Keratinocyte (primary cell): ENCODE measurements at regions not wholly inside any gene's neighbourhood (a gene's known extent, or its start where the extent isn't known, plus 50 kb on each side); places are given as distances from the start of the nearest gene placed in this dataset.

ENCODE experiments used
- CTCF ChIP-seq, 3 experiments: IDR thresholded peaks in 1 of 3; conservative IDR thresholded peaks in 1 of 3; optimal IDR thresholded peaks in 1 of 3; 2 replicates in 2 of 3; 3 replicates in 1 of 3; pipeline versions ENCODE3 to v1.5.1; 2011; ENCODE audit warnings: low read length in 3 of 3, mild to moderate bottlenecking in 3 of 3, moderate library complexity in 2 of 3, control low read depth in 1 of 3, inconsistent platforms in 1 of 3; ENCODE audit not compliant: insufficient read depth in 2 of 3; ENCODE audit errors: extremely low read depth in 1 of 3
- EZH2 ChIP-seq: IDR thresholded peaks from one replicate; pipeline ENCODE4 v1.6.1; 2012; ENCODE audit warnings: inconsistent platforms, mild to moderate bottlenecking, low read length, moderate library complexity

DNA sequence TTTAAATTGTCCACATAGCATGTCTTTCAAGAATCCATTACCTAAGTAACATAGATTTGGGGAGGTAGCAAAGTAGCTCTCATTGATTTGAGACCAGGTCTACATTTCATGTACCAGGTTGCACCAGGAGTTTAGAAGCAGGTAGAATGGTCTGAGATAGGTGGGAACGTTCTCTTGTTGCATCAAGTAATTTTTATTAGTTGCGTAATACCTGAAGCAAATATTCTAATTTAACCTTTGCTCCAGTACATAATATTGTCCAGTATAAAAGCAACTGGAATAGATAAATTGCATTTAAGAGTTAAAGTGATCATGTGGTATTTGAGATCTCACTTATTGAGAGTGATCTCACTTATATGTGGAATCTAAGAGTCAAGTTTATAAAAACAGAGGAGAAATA, 597.1 kb upstream of the PRMT6 start:
- no peak for TF ChIP-seq CTCF (optimal IDR thresholded peaks at IDR 0.05 in 1 of 3, IDR thresholded peaks at IDR 0.05 in 1 of 3, conservative IDR thresholded peaks at IDR 0.05 in 1 of 3; ENCODE audit: extremely low read depth in 1 of 3, insufficient read depth in 2 of 3, low read length in 3 of 3)
- TF ChIP-seq EZH2, result no peak
